ENCODE measurements at regions not wholly inside any gene's neighbourhood (a gene's known extent, or its start where the extent isn't known, plus 50 kb on each side); places are given as distances from the start of the nearest gene placed in this dataset.

DNA sequence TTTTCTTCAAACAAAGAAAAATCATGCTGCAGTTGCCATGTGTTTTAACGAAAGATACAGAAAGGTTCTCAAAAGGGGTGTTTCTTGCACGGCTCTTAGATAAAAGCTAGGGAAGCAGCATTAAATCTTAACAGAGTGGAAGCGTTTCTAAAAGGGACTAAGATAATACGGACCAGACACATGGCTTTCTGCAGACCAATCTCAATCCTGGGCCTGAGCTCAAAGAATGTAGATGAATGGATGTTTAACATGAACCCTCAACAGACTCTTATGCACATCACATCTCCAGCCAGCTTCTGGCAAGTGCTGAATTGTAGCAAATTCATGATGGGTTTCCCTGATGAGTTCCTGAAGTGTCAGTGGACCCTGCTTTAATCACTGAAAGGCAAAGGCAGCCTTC, 80.2 kb upstream of the COX10 start:
- TF ChIP-seq POLR2AphosphoS5 (IDR thresholded peaks at IDR 0.05) (no peak), POLR2A (IDR thresholded peaks at IDR 0.05) (no peak), EP300 (IDR thresholded peaks at IDR 0.05) (no peak)
- TF ChIP-seq, protein P1, sequence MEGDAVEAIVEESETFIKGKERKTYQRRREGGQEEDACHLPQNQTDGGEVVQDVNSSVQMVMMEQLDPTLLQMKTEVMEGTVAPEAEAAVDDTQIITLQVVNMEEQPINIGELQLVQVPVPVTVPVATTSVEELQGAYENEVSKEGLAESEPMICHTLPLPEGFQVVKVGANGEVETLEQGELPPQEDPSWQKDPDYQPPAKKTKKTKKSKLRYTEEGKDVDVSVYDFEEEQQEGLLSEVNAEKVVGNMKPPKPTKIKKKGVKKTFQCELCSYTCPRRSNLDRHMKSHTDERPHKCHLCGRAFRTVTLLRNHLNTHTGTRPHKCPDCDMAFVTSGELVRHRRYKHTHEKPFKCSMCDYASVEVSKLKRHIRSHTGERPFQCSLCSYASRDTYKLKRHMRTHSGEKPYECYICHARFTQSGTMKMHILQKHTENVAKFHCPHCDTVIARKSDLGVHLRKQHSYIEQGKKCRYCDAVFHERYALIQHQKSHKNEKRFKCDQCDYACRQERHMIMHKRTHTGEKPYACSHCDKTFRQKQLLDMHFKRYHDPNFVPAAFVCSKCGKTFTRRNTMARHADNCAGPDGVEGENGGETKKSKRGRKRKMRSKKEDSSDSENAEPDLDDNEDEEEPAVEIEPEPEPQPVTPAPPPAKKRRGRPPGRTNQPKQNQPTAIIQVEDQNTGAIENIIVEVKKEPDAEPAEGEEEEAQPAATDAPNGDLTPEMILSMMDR (IDR thresholded peaks at IDR 0.05) = no peak
